GM23338 (cell line): ENCODE measurements at regions not wholly inside any gene's neighbourhood (a gene's known extent, or its start where the extent isn't known, plus 50 kb on each side); places are given as distances from the start of the nearest gene placed in this dataset.

ENCODE experiments used
- CREB1 ChIP-seq: fragments of 250-450 bp; sonication (Bioruptor Pico); IDR thresholded peaks from 2 replicates; pipeline ENCODE4 v1.5.0; 2020; ENCODE audit warnings: low read depth, mild to moderate bottlenecking, moderate library complexity
- CTCF ChIP-seq, 2 experiments: fragments of 200-600 bp in 1 of 2; sonication (generic) in 1 of 2; conservative IDR thresholded peaks; 2 replicates each; pipeline versions ENCODE4 v1.5.1 to v1.6.1; 2016 to 2017; ENCODE audit warnings: antibody characterized with exemption in 2 of 2, low read depth in 2 of 2, mild to moderate bottlenecking in 2 of 2, moderate library complexity in 1 of 2
- EZH2 ChIP-seq: fragments of 200-600 bp; sonication (generic); IDR thresholded peaks from one replicate; pipeline ENCODE4 v1.8.0; 2017; ENCODE audit warnings: antibody characterized with exemption, mild to moderate bottlenecking, low read depth; ENCODE audit not compliant: unreplicated experiment
- EZH2phosphoT487 ChIP-seq: fragments of 200-600 bp; sonication (generic); IDR thresholded peaks from one replicate; pipeline ENCODE4 v1.8.1; 2018; ENCODE audit warnings: antibody characterized with exemption; ENCODE audit not compliant: unreplicated experiment
- JUNB ChIP-seq: IDR thresholded peaks from one replicate; pipeline ENCODE4 v1.6.1; 2016; ENCODE audit warnings: antibody characterized with exemption; ENCODE audit not compliant: unreplicated experiment
- POLR2AphosphoS5 ChIP-seq: IDR thresholded peaks from 2 replicates; pipeline ENCODE4 v1.6.1; 2016; ENCODE audit warnings: antibody characterized with exemption, low read depth
- STAT1 ChIP-seq: IDR thresholded peaks from one replicate; pipeline ENCODE4 v1.6.1; 2016; ENCODE audit warnings: antibody characterized with exemption; ENCODE audit not compliant: unreplicated experiment
- ZNF114 ChIP-seq: fragments of 250-450 bp; sonication (Bioruptor Pico); IDR thresholded peaks from 2 replicates; pipeline ENCODE4 v1.5.0; 2020; ENCODE audit warnings: mild to moderate bottlenecking, moderate library complexity
- ZNF462 ChIP-seq: fragments of 250-450 bp; sonication (Bioruptor Pico); IDR thresholded peaks from 2 replicates; pipeline ENCODE4 v1.5.0; 2020; ENCODE audit warnings: mild to moderate bottlenecking, moderate library complexity

DNA sequence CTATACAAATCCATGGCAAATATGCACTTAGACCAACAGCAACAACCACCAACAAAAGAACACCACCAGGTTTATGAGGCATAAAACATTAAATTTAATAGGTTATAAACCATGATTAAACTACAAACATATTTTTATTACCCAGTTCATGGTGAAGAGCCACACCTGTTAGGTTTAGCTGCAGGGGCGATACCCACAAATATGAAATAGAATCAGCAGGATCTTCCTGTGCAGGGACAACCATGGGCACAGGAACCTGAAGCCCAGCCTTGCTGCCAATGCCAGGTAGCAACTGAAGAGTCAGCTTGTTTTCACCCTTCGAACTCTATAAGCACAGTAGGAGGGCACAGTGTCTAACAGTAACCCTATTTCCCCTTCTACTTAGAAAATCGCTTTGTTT, 675.0 kb downstream of the SATB2 start:
- TF ChIP-seq ZNF462 (CRISPR knock-in tag) (no peak), CTCF (conservative IDR thresholded peaks at IDR 0.05; ENCODE audit: low read depth in 2 of 2) (no peak), POLR2AphosphoS5 (no peak), EZH2phosphoT487 (no peak), EZH2 (no peak), JUNB (no peak), CREB1 (CRISPR knock-in tag) (no peak), ZNF114 (CRISPR knock-in tag) (no peak), STAT1 (no peak)
